ENCODE measurements at regions not wholly inside any gene's neighbourhood (a gene's known extent, or its start where the extent isn't known, plus 50 kb on each side); places are given as distances from the start of the nearest gene placed in this dataset.

DNA sequence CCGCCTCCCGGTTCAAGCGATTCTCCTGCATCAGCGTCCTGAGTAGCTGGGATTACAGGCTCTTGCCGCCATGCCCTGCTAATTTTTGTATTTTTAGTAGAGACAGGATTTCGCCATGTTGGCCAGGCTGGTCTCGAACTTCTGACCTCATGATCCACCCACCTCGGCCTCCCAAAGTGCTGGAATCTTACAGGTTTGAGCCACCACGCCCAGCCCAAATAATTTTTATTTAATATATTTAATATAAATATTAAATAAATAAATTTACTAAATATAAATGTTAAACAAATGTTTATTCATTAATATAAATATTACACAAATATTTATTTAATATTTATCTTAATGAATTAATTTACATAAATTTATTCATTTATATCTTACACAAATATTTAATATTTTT lies 120.2 kb downstream of the SHOX start:
- ChIA-PET CTCF (no interaction called here), POLR2A (no interaction called here), SMC1A (ENCODE audit: uncharacterized antibody, unreplicated experiment) (no interaction called here), RAD21 (ENCODE audit: unreplicated experiment) (no interaction called here)
- Histone ChIP-seq H3K9me3 (replicated peaks; ENCODE audit: control insufficient read depth, insufficient read depth, low read length) (no peaks in the 10 kb centered on the region; the same call in 2 of the 3 replicates), H3K79me2 (ENCODE audit: control insufficient read depth, insufficient read depth, low read length) (no peaks in the 10 kb centered on the region), H4K20me1 (ENCODE audit: control insufficient read depth, insufficient read depth) (no peaks in the 10 kb centered on the region), H3K36me3 (ENCODE audit: control insufficient read depth in 2 of 2, insufficient read depth in 2 of 2, low read length in 1 of 2) (no peaks in the 10 kb centered on the region), H3K4me2 (ENCODE audit: control insufficient read depth, insufficient read depth) (no peak overlapping the region), H3K27ac (ENCODE audit: control insufficient read depth, insufficient read depth) (no peak overlapping the region), H3K27me3 (replicated peaks in 1 of 2; ENCODE audit: control insufficient read depth in 2 of 2, insufficient read depth in 2 of 2, low read length in 1 of 2) (no peaks in the 10 kb centered on the region), H2AFZ (ENCODE audit: control insufficient read depth, low read depth, low read length) (no peak overlapping the region), H3K4me3 (no peak overlapping the region), H3K9ac (ENCODE audit: control insufficient read depth, insufficient read depth, low read length) (no peak overlapping the region), H3K4me1 (ENCODE audit: control insufficient read depth, insufficient read depth, low read length) (no peaks in the 10 kb centered on the region)
- TF ChIP-seq BCL11A (IDR thresholded peaks at IDR 0.05; ENCODE audit: low read depth, low read length) (no peak), ZNF687 (IDR thresholded peaks at IDR 0.05) (no peak), RAD51 (IDR thresholded peaks at IDR 0.05) (no peak), FOS (IDR thresholded peaks at IDR 0.05; ENCODE audit: borderline replicate concordance, extremely low read depth, insufficient read length) (no peak), DPF2 (IDR thresholded peaks at IDR 0.05) (no peak), HCFC1 (IDR thresholded peaks at IDR 0.05; ENCODE audit: low read length) (no peak)
- TF ChIP-seq, protein P1, sequence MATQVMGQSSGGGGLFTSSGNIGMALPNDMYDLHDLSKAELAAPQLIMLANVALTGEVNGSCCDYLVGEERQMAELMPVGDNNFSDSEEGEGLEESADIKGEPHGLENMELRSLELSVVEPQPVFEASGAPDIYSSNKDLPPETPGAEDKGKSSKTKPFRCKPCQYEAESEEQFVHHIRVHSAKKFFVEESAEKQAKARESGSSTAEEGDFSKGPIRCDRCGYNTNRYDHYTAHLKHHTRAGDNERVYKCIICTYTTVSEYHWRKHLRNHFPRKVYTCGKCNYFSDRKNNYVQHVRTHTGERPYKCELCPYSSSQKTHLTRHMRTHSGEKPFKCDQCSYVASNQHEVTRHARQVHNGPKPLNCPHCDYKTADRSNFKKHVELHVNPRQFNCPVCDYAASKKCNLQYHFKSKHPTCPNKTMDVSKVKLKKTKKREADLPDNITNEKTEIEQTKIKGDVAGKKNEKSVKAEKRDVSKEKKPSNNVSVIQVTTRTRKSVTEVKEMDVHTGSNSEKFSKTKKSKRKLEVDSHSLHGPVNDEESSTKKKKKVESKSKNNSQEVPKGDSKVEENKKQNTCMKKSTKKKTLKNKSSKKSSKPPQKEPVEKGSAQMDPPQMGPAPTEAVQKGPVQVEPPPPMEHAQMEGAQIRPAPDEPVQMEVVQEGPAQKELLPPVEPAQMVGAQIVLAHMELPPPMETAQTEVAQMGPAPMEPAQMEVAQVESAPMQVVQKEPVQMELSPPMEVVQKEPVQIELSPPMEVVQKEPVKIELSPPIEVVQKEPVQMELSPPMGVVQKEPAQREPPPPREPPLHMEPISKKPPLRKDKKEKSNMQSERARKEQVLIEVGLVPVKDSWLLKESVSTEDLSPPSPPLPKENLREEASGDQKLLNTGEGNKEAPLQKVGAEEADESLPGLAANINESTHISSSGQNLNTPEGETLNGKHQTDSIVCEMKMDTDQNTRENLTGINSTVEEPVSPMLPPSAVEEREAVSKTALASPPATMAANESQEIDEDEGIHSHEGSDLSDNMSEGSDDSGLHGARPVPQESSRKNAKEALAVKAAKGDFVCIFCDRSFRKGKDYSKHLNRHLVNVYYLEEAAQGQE (IDR thresholded peaks at IDR 0.05; ENCODE audit: low read depth, low read length) = no peak
- BruUV-seq (replicated peaks) = no TSS peak
- ATAC-seq = no peak
- intact Hi-C loops (cut with micrococcal nuclease; ENCODE audit: unreplicated experiment) = no loop called here
- FAIRE-seq = no peak
- no peak for DNase-seq (ENCODE audit: low read depth, low spot score)
- WGBS (ENCODE audit: insufficient coverage, insufficient replicate concordance, low lambda C conversion rate, missing lambda C conversion rate) = 44% methylated on average over 9 of the region's 9 CpGs
- in situ Hi-C loops (cut with MboI) = no loop called here
